Smooth muscle cell (in vitro differentiated cells): ENCODE measurements at regions not wholly inside any gene's neighbourhood (a gene's known extent, or its start where the extent isn't known, plus 50 kb on each side); places are given as distances from the start of the nearest gene placed in this dataset.

Source experiments
- DNase-seq: peaks from one replicate; lab custom pipeline; 2025; ENCODE audit not compliant: unreplicated experiment; lab: John Stamatoyannopoulos, UW
- H2AFZ ChIP-seq: fragments of 200-600 bp; sonication (generic); 2 replicates; pipeline ENCODE4 v1.6.0; 2016; ENCODE audit warnings: antibody characterized with exemption, low read depth, mild to moderate bottlenecking
- H3F3A ChIP-seq: fragments of 200-600 bp; sonication (generic); 2 replicates; pipeline ENCODE4 v1.6.0; 2017; ENCODE audit warnings: antibody characterized with exemption, low read depth
- H3K27ac ChIP-seq: fragments of 200-600 bp; sonication (generic); 2 replicates; pipeline ENCODE4 v1.5.1; 2016; ENCODE audit warnings: low read depth, mild to moderate bottlenecking
- H3K27me3 ChIP-seq: fragments of 200-600 bp; sonication (generic); 2 replicates; pipeline ENCODE4 v1.6.1; 2016; ENCODE audit warnings: low read depth, mild to moderate bottlenecking
- H3K36me3 ChIP-seq: fragments of 200-600 bp; sonication (generic); 2 replicates; pipeline ENCODE4 v1.5.1; 2016; ENCODE audit warnings: low read depth
- H3K4me1 ChIP-seq: fragments of 200-600 bp; sonication (generic); 2 replicates; pipeline ENCODE4 v1.5.1; 2016; ENCODE audit warnings: low read depth
- H3K4me2 ChIP-seq: fragments of 200-600 bp; sonication (generic); 2 replicates; pipeline ENCODE4 v1.6.0; 2016; ENCODE audit warnings: mild to moderate bottlenecking
- H3K4me3 ChIP-seq: fragments of 200-600 bp; sonication (generic); 2 replicates; pipeline ENCODE4 v1.5.1; 2016; ENCODE audit warnings: mild to moderate bottlenecking
- H3K79me2 ChIP-seq: fragments of 200-600 bp; sonication (generic); 2 replicates; pipeline ENCODE4 v1.6.0; 2016; ENCODE audit warnings: low read depth, mild to moderate bottlenecking
- H3K9ac ChIP-seq: fragments of 200-600 bp; sonication (generic); 2 replicates; pipeline ENCODE4 v1.6.0; 2016; ENCODE audit warnings: low read depth
- H3K9me3 ChIP-seq: fragments of 200-600 bp; sonication (generic); replicated peaks from 2 replicates; pipeline ENCODE4 v1.5.1; 2016; ENCODE audit warnings: low read depth
- H4K20me1 ChIP-seq: fragments of 200-600 bp; sonication (generic); 2 replicates; pipeline ENCODE4 v1.6.0; 2016; ENCODE audit warnings: low read depth
- CTCF ChIP-seq: fragments of 200-600 bp; sonication (generic); IDR thresholded peaks from 2 replicates; pipeline ENCODE4 v1.5.1; 2017; ENCODE audit warnings: borderline replicate concordance, mild to moderate bottlenecking, antibody characterized with exemption; ENCODE audit not compliant: insufficient read depth, poor library complexity, severe bottlenecking
- WGBS: methylation state at CpG from one replicate; pipeline ENCODE4 v1.1.7; 2016; ENCODE audit warnings: low lambda C conversion rate; 5-methylcytosine and 5-hydroxymethylcytosine counted together

- H3K4me1 ChIP-seq, result no peaks in the 10 kb centered on the region
- WGBS, result 97% methylated on average over 2 of the region's 2 CpGs
- no peak overlapping the region for H3K9ac ChIP-seq
- no peak for DNase-seq
- H3K27ac ChIP-seq, result no peak overlapping the region
- no peaks in the 10 kb centered on the region for H3K79me2 ChIP-seq
- H3K9me3 ChIP-seq, result no peaks in the 10 kb centered on the region
- H3F3A ChIP-seq, result no peaks in the 10 kb centered on the region
- no peaks in the 10 kb centered on the region for H3K36me3 ChIP-seq
- no peak overlapping the region for H2AFZ ChIP-seq
- no peak overlapping the region for H3K4me2 ChIP-seq
- H3K4me3 ChIP-seq, result no peak overlapping the region
- no peak for TF ChIP-seq CTCF
- H4K20me1 ChIP-seq, result no peaks in the 10 kb centered on the region
- H3K27me3 ChIP-seq, result no peaks in the 10 kb centered on the region
Measured at GRCh38 chr1:195439661-195440060, 1168.6 kb downstream of the KCNT2 start.

- Histone ChIP-seq H3K4me1 (no peaks in the 10 kb centered on the region), H3F3A (no peaks in the 10 kb centered on the region), H4K20me1 (no peaks in the 10 kb centered on the region), H3K9me3 (no peaks in the 10 kb centered on the region), H3K27me3 (no peaks in the 10 kb centered on the region), H2AFZ (no peak overlapping the region), H3K9ac (no peak overlapping the region), H3K79me2 (no peaks in the 10 kb centered on the region), H3K4me2 (no peak overlapping the region), H3K4me3 (no peak overlapping the region), H3K27ac (no peak overlapping the region), H3K36me3 (no peaks in the 10 kb centered on the region)
- DNase-seq, result no peak
- TF ChIP-seq CTCF, result no peak
- WGBS, result 83% methylated on average over 4 of the region's 4 CpGs
Measured at GRCh38 chr1:195434566-195435203, 1173.6 kb downstream of the KCNT2 start.

GRCh38 chr1:195430826-195431225, 1177.4 kb downstream of the KCNT2 start:
- H3F3A ChIP-seq, result no peaks in the 10 kb centered on the region
- H2AFZ ChIP-seq, result no peak overlapping the region
- H4K20me1 ChIP-seq, result no peaks in the 10 kb centered on the region
- H3K4me3 ChIP-seq, result no peak overlapping the region
- no peaks in the 10 kb centered on the region for H3K27me3 ChIP-seq
- no peak overlapping the region for H3K4me2 ChIP-seq
- no peak overlapping the region for H3K27ac ChIP-seq
- H3K4me1 ChIP-seq, result no peaks in the 10 kb centered on the region
- H3K9me3 ChIP-seq, result no peaks in the 10 kb centered on the region
- no peaks in the 10 kb centered on the region for H3K79me2 ChIP-seq
- no peaks in the 10 kb centered on the region for H3K36me3 ChIP-seq
- no peak overlapping the region for H3K9ac ChIP-seq
- no peak for DNase-seq
- 100% methylated on average over 1 of the region's 1 CpG for WGBS
- no peak for TF ChIP-seq CTCF

- Histone ChIP-seq H3K36me3 (no peaks in the 10 kb centered on the region), H3K9me3 (no peaks in the 10 kb centered on the region), H3K4me3 (no peak overlapping the region), H2AFZ (no peak overlapping the region), H3K4me1 (no peaks in the 10 kb centered on the region), H4K20me1 (no peaks in the 10 kb centered on the region), H3K27me3 (no peaks in the 10 kb centered on the region), H3F3A (no peaks in the 10 kb centered on the region), H3K4me2 (no peak overlapping the region), H3K9ac (no peak overlapping the region), H3K27ac (no peak overlapping the region), H3K79me2 (no peaks in the 10 kb centered on the region)
- no peak for DNase-seq
- TF ChIP-seq CTCF, result no peak
- WGBS, result 87% methylated on average over 4 of the region's 4 CpGs
Measured at GRCh38 chr1:195428927-195429326, 1179.3 kb downstream of the KCNT2 start.
